Activated T-helper 9 cell treated with anti-CD3 and anti-CD28 coated beads, Interleukin-2, amount 50 U/mL, for 16 hours (primary cell): ENCODE measurements at regions not wholly inside any gene's neighbourhood (a gene's known extent, or its start where the extent isn't known, plus 50 kb on each side); places are given as distances from the start of the nearest gene placed in this dataset.
"Not testable (repeated sequence)": the region's sequence is repeated elsewhere in the genome, so short reads cannot be mapped to it uniquely, and the experiment has no call there.

Experiments used
- DNase-seq: peaks from one replicate; pipeline ENCODE4 v3.0.0-alpha.2; 2020; ENCODE audit warnings: low read depth

GRCh38 chr9:106758911-106759310 lies 104.1 kb upstream of the ZNF462 start:
- DNase-seq, result no peak

DNA sequence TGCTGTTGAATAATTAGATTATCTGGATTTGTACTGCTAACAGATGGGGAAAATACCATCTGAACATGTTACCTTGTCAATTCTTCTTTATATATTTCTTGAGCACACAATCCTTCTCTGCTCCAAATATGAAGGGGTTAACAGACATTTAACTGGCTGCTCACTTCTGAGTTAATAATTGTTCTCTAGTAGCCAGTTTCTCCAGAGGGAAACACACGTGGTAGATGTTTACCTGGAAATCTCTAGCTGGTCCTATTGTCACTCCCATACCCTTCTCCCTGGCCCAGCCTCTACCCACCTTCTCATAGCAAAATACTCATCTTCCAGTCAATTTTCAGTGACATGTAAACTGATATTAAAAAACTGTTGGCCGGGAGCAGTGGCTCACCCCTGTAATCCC lies 101.5 kb upstream of the ZNF462 start:
- DNase-seq, result no peak

DNA sequence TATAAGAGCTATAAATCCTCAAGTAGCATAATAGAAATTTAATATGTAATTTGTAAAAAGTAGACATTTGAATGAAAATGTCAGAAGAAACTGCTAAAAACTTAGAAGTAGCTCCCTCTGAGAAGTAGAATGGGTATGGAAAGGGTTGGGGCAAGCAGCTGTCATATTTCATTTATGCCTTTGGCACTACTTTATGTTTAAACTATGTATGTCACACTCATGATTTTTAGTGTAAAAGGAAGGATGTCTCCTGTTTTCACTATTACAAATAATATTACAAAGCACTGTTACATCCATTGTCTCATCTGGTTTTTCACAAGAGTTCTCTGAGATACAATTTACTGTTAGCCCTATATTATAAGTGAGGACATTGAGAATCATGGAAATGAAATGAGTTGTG lies 96.3 kb upstream of the ZNF462 start:
- no peak for DNase-seq

DNA sequence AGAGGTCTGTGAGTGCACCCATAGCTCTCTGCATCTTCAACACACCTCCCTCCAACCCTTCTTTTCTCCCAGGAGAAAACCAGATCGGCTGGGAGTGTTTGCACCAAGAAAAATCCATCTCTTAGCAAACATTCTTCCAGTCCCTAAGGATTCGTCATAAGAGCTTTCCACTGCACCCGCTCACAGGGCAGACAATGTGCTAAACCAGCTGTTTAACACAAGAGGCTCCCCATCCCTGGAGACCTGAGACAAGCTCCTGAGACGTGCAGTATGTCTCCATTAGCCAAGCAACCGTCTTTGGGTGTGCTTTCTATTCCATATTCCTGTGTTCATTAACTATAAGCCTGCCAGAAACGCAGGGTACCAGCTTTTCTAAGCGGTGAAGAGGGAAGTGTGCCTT lies 93.6 kb upstream of the ZNF462 start:
- no peak for DNase-seq

DNA sequence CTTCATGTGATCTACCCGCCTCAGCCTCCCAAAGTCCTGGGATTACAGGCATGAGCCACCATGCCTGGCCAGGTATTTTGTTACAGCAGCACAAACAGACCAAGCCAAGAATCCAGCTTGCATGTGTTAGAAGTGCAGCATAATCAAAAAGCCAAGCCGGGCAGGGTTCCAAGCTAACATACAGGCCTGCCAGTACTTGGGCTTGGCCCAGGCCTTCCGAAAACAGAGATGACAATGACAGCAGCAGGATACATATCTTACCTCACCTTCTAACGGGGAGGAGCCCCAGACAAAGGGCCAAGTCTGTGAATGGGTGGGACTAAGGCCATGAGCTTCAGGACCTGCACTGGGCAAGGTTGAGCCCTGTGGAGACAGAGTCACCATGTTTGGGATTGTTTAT lies 91.4 kb upstream of the ZNF462 start:
- no peak for DNase-seq

GRCh38 chr9:106772523-106773290 lies 90.3 kb upstream of the ZNF462 start:
- DNase-seq, result no peak

DNA sequence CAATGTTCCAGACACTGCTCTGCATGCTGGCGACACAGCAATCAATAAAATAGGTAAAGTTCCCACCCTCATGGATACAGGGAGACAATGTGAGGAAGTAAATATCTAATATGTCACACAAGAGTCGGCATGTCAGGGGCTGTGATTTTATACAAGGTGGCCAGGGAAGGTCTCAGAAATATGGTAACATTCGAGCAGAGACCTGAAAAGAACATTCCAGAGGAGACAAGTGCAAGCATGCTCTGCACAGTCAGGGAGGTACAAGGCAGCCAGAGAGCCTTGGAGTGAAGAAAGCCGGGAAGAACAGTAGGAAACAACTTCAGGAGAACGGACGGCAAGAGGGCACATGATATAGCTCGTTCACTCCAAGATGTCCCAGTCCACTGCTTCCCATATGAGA lies 89.2 kb upstream of the ZNF462 start:
- no peak for DNase-seq

DNA sequence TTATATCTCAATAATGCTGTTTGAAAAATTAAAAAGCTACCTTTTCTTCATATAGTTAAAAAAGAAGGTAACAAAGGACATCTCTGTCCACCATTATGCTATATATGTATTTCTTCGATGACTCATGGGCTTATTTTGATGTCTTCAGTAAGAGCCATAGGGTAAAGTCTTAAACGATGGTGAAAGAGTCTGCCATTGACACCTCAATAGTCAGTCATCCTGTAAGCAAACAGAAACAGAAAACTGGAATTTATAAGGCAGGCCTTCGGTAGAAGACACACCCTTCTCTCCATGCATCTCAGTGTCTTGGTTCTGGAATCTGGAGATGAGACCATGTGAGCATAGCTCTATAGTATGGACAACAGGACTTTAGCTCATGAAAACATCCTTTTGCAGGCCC lies 87.0 kb upstream of the ZNF462 start:
- no peak for DNase-seq

- no peak for DNase-seq
Measured at GRCh38 chr9:106779796-106780195, 83.2 kb upstream of the ZNF462 start.

DNA sequence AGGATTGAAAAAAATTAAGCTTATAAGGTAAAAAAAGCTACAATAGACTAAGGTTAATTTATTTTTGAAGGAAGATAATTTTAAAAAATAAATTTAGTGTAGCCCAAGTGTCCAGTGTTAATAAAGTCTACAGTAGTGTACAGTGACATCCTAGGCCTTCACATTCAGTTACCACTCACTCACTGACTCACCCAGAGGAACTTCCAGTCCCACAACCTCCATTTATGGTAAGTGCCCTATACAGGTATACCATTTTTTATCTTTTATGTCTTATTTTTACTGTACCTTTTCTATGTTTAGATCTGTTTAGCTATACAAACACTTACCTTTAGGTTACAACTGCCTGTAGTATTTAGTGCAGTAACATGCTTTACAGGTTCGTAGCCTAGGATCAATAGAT lies 79.8 kb upstream of the ZNF462 start:
- no peak for DNase-seq

DNA sequence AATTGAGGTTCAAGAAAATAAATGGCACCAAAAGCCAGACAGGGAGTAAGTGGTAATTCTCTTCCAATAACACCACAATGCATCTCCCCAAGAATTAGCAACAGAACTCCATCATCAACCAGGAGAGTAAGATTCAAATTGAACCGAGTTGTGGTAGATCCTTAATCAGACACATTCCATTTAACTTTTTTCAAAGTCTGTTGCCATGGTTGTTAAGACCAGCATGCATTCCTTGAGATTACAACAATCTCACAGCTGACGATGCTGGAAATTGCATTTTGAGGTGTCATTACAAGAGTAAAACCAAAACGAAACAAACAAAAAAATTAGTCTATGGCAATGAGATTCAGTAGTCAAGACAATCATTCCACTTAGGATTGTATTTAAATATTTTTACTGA lies 78.9 kb upstream of the ZNF462 start:
- DNase-seq, result no peak

DNA sequence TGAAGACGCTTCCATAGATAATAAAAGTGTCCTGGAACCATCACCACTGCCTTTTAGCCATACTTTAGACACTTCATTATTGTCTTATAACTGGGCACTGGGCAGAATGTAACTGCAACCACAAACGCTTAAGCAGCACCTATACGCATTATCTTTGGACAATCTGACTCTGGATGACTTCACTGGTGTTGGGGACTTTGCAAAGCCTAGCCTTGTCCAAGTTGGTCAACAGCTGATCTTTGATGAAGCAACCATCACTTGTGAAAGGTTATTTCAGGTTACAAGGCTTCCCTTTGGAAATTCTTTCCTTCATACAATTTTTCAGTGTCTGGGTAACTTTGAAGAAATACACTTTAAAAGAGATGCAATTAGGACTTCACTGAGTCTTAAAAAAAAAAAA lies 77.8 kb upstream of the ZNF462 start:
- no peak for DNase-seq

DNA sequence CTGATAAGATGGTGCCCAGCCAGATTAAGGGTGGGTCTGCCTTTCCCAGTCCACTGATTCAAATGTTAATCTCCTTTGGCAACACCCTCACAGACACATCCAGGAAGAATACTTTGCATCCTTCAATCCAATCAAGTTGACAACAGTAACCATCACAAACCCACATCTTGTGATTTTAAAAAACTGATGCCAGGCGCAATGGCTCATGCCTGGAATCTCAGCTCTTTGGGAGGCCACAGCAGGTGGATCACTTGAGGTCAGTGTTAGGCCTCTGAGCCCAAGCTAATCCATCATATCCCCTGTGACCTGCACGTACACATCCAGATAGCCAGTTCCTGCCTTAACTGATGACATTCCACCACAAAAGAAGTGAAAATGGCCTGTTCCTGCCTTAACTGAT lies 74.9 kb upstream of the ZNF462 start:
- DNase-seq, result not testable (repeated sequence)

DNA sequence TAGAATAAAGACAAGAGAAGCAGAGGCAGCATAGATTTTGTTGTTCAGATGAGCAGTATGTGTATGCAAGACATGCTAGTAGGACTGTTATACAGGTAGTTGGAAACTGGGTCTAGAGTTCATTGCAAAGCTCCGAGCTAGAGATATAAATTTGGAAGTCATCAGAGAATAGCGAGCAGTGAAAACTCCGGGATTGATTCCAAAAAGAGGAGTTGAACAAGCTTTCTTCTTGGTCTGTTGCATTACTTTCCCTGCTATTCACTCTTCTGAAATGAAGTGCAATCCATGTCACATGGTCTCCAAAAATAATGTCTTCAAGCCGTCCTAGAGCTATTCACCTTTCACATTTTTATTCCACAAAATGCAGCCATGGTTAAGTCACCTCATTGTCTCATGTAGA lies 67.9 kb upstream of the ZNF462 start:
- DNase-seq, result no peak

DNA sequence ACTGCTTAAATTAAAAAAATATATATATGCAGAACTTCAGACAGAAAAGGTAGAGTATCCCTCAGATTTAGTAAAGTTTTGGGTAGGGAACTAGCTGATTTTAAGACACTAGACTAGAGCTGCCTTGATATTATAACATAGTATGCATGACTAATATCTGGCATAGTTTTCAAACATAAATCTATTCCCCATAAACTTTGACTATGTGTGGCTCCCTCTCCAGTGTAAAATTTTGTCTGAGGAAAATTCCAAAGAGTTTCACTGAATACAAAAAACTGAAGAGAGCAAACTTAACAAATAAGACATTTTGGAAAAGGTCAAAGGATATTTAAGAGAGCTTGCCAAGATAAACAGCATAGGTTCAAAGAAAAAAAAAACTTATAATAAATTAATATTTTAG lies 66.2 kb upstream of the ZNF462 start:
- DNase-seq, result no peak

DNA sequence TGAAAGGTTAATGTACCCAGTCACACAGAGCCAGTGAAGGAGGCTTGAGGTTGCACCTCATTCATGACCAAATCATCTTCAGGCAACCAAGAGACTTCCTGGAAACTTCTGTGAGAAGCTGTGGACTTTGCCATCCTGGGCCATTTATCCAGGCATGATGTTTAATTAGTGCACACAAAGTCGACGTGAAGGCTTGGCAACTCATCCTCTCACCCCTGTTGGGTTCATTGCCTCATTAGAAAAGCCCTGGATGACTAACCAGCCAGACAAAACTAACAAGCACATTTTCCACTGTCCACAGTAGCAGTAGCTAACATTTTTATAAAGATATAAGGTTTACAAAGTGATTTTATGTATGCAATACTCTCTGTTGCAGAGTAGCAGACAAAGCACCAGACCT lies 65.7 kb upstream of the ZNF462 start:
- no peak for DNase-seq

GRCh38 chr9:106798016-106798799 lies 64.8 kb upstream of the ZNF462 start:
- DNase-seq, result no peak

- no peak for DNase-seq
Measured at GRCh38 chr9:106799152-106799551, 63.8 kb upstream of the ZNF462 start.

- no peak for DNase-seq
Measured at GRCh38 chr9:106800701-106801270, 62.2 kb upstream of the ZNF462 start.

- DNase-seq, result no peak
Measured at GRCh38 chr9:106801816-106802215, 61.1 kb upstream of the ZNF462 start.
